CD4-positive, alpha-beta T cell treated with Interleukin-17A for 1 hour (primary cell): ENCODE measurements at regions not wholly inside any gene's neighbourhood (a gene's known extent, or its start where the extent isn't known, plus 50 kb on each side); places are given as distances from the start of the nearest gene placed in this dataset.
"Not testable (repeated sequence)": the region's sequence is repeated elsewhere in the genome, so short reads cannot be mapped to it uniquely, and the experiment has no call there.

Source experiments
- DNase-seq: peaks from one replicate; pipeline ENCODE4 v3.0.0-alpha.2; 2020

- DNase-seq: no peak
These were observed 50.3 kb upstream of the SNRK start for GRCh38 chr3:43236008-43236407.

DNA sequence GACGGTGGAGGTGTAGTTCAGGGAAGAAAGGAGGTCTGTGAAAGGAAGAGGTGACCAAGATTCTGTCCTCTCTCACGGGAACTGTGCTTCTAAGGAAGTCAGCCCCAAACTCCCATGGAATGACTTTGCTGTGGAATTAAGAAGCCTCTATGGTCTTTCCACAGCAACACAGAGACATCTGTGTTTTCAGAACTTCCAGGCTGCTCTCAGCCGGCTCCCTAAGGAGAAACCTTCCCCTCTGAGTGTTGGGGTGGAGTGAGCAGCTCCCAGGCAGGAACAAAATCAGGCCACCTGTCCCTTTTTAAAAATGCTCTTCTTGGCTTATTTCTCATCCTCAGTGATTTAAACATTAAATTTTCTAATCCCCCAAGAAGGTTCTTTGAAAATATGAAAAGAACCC is 53.3 kb upstream of the SNRK start:
- no peak for DNase-seq

GRCh38 chr3:43231276-43232000 is 54.9 kb upstream of the SNRK start:
- no peak for DNase-seq

GRCh38 chr3:43229865-43230264 is 56.5 kb upstream of the SNRK start:
- not testable (repeated sequence) for DNase-seq

DNA sequence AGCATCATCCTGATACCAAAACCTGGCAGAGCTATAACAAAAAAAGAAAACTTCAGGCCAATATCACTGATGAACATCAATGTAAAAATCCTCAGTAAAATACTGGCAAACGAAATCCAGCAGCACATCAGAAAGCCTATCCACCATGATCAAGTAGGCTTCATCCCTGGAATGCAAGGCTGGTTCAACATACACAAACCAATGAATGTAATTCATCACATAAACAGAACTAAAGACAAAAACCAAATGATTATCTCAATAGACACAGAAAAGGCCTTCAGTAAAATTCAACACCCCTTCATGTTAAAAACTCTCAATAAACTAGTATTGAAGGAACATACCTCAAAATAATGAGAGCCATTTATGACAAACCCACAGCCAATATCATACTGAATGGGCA is 58.7 kb upstream of the SNRK start:
- not testable (repeated sequence) for DNase-seq

DNA sequence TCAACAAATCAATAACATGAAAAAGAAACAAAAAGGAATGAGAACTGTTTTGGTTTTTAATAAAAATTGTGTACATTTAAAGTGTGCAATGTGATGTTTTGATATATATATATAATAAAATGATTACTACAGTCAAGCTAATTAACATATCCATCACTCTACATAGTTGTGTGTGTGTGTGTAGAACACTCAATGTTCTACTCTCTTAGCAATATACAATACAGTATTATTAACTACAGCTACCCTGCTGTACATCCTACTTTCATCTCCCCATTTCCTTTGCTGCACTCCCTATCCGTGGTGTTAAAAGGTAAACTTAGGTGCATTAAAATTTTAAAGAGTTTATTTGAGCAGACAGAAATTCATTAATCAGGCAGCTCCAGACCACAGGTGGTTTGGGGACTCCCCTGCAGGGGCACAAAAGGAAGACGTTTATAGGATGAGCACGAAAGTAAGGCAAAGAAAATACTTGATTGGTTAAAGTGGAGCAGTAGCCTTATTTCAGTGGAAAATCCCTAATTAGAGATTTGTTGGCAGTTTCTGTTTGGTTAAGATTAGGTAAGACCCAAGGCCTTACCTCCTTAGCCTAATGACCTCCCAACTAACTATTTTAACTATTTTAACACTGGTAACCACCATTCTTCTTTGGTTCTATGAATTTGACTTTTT is 61.8 kb upstream of the SNRK start:
- peak; percentile 57 for DNase-seq

GRCh38 chr3:43223670-43224364 is 62.5 kb upstream of the SNRK start:
- peak; percentile 47 for DNase-seq

- DNase-seq: peak; percentile 38
These were observed 63.8 kb upstream of the SNRK start for GRCh38 chr3:43222590-43222989.

GRCh38 chr3:43221076-43221475 is 65.3 kb upstream of the SNRK start:
- DNase-seq: no peak

- DNase-seq: no peak
These were observed 66.7 kb upstream of the SNRK start for GRCh38 chr3:43219616-43220015.

GRCh38 chr3:43218921-43219320 is 67.4 kb upstream of the SNRK start:
- DNase-seq: no peak

DNA sequence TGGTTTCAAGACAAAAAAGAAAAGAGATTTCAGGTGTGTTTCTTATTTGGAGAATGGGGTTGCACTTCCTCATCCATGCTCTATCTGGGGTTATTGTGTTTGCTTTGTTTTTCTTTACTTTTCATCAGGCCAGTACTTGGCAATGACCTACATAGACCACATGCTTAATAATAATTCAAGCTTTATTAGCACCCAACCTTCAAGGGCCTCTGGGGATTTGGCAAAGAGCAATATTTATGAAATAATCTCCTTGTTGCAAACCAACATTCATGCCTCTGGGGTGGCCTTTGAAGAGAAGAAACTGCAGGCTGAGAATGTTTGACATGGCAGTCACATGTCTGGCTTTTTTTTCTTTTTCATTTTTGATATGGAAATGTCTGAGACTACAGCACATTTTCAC is 68.2 kb upstream of the SNRK start:
- no peak for DNase-seq

GRCh38 chr3:43217633-43218032 is 68.7 kb upstream of the SNRK start:
- DNase-seq: no peak

DNA sequence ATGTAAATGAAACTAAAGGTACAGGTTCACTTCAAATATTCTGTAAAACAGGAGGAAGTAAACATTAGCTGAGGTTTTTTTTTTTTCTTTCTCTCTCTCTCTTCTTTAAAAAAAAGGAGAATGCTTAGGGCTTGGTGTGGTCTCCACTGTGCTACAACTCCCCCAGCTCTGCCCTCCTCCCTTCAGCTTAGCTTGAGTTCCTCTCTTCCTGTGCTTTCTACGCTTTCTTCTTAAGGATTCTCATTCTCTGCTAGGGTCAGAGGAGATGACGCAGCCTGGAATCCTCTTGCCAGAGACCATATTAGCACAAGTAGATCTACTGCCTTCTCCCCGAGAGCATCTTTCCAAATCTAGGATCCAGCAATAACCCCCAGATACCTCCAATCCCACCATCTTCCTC is 69.1 kb upstream of the SNRK start:
- no peak for DNase-seq

DNA sequence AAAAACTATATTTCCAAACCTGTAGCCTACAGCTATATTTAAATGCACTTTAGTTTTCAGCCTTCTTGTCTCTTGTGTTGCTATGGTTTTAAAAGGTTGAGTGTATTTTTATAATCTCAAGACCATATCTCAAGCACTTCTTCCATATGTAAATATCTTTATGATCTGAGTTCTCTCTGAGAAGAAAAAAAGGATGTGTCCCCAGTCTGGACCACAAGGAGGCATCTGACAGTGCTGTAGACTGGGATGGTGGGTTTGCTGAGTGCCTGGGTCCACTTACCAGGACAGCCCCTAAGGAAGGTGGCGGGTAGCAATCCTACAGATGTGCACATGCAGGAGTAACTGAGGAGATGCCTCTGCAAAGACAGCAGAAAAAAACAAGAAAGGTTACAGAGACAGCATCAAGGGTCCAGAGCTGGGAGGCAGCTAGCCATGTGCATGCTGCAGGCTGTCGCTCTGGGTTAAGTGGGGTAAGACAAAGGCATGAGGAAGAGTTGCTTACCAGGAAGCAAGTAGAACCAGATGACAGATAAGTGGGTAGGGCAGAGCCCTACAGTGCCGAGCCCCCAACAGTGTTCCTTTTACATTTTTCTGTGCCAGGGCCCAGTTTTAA is 70.6 kb upstream of the SNRK start:
- no peak for DNase-seq

DNA sequence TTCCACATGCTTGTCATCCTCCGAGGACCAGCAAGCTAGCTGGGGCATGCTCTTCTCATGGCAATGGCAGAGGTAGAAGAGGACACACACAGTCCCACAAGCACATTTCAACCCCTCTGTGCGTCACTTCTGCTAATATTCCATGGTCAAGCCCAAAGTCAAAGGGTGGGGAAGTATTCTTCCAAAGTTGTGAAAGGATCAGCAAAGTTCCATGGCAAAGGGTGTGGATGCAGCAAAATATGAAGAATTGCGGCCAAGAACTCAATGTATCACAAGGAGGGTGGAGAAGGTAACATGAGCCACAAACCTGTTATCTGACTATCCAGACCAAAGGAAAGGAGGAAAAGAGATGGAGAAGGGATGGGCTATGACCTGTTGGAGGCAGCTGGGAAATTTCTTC is 71.2 kb upstream of the SNRK start:
- no peak for DNase-seq

DNA sequence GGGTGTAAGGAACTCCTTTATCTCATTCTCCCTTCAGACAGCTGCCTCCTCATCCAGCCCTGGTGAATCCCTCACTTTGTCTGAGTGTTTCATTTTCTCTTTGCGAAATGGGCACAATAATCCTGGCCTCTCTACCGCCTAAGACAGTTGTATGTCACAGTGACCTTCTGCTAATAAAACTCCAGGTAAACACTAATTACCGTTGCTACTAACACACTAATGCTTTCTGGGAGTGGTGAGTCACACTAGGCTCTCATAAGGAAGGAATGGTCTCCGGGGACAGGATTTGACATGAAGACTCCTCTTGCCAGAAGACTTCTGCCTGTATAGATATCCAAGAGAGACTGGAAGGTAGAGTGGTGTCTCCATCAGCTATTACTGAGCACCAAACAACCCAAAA is 71.7 kb upstream of the SNRK start:
- no peak for DNase-seq

- DNase-seq: no peak
These were observed 72.7 kb upstream of the SNRK start for GRCh38 chr3:43213631-43214030.

DNA sequence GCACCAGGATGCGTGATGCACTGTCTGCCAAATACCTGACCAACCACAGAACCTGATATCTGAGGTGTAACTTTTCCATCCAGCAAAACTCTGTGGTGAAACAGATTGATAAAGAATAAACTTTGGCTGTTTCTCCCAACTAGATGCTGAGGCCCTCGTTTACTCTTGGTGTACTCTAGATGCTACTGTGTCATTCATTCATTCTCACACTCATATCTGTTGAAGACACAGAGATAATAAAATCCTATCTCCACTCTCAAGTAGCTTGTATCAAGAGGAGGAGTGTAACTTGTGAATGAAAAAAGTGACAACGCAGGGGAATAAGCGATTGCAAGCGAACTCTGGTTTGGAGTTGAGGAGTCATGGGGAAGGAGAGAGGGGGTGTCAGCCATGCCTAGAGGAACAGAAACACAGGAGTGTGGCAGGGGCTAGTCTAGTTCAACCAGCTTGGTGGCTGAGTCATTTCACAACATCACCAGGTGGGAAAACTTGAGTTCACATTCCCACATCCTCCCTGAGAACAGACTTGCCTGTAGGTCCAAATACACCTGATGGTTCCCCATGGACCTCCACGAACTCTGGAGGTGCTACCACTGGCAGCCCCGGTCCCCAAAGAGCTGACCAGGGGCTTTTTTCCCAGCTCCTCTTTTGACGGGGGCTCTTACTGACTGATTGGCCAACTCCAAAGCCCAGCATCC is 73.3 kb upstream of the SNRK start:
- DNase-seq: no peak

GRCh38 chr3:43211681-43212080 is 74.7 kb upstream of the SNRK start:
- DNase-seq: no peak

GRCh38 chr3:43210049-43211027 is 76.0 kb upstream of the SNRK start:
- no peak for DNase-seq

- no peak for DNase-seq
These were observed 78.7 kb upstream of the SNRK start for GRCh38 chr3:43207628-43208085.
